ENCODE measurements at regions not wholly inside any gene's neighbourhood (a gene's known extent, or its start where the extent isn't known, plus 50 kb on each side); places are given as distances from the start of the nearest gene placed in this dataset.
"Not testable (repeated sequence)": the region's sequence is repeated elsewhere in the genome, so short reads cannot be mapped to it uniquely, and the experiment has no call there.

- peak; percentile 33 for DNase-seq (ENCODE audit: low read depth)
Measured at GRCh38 chr1:10941891-10942541, 70.4 kb upstream of the TARDBP start.

- DNase-seq (ENCODE audit: low read depth), result no peak
Measured at GRCh38 chr1:10942542-10942912, 69.9 kb upstream of the TARDBP start.

- no peak for DNase-seq (ENCODE audit: low read depth)
Measured at GRCh38 chr1:10943041-10943440, 69.4 kb upstream of the TARDBP start.

- no peak for DNase-seq (ENCODE audit: low read depth)
Measured at GRCh38 chr1:10943991-10944730, 68.3 kb upstream of the TARDBP start.

GRCh38 chr1:10945991-10946509 lies 66.4 kb upstream of the TARDBP start:
- no peak for DNase-seq (ENCODE audit: low read depth)

GRCh38 chr1:10947181-10947580 lies 65.3 kb upstream of the TARDBP start:
- no peak for DNase-seq (ENCODE audit: low read depth)

- DNase-seq (ENCODE audit: low read depth), result no peak
Measured at GRCh38 chr1:10947691-10948462, 64.6 kb upstream of the TARDBP start.

- DNase-seq (ENCODE audit: low read depth), result no peak
Measured at GRCh38 chr1:10948463-10948775, 64.0 kb upstream of the TARDBP start.

GRCh38 chr1:10950316-10951172 lies 61.9 kb upstream of the TARDBP start:
- DNase-seq (ENCODE audit: low read depth), result no peak

GRCh38 chr1:10951298-10951697 lies 61.2 kb upstream of the TARDBP start:
- DNase-seq (ENCODE audit: low read depth), result not testable (repeated sequence)

GRCh38 chr1:10951961-10952360 lies 60.5 kb upstream of the TARDBP start:
- DNase-seq (ENCODE audit: low read depth), result no peak

GRCh38 chr1:10953505-10954193 lies 58.8 kb upstream of the TARDBP start:
- DNase-seq (ENCODE audit: low read depth), result no peak

- DNase-seq (ENCODE audit: low read depth), result no peak
Measured at GRCh38 chr1:10957133-10957532, 55.3 kb upstream of the TARDBP start.

GRCh38 chr1:10958614-10959013 lies 53.8 kb upstream of the TARDBP start:
- no peak for DNase-seq (ENCODE audit: low read depth)

GRCh38 chr1:10960411-10961299 lies 51.8 kb upstream of the TARDBP start:
- DNase-seq (ENCODE audit: low read depth), result peak; percentile 65

GRCh38 chr1:10961300-10961833 lies 51.1 kb upstream of the TARDBP start:
- no peak for DNase-seq (ENCODE audit: low read depth)

- no peak for DNase-seq (ENCODE audit: low read depth)
Measured at GRCh38 chr1:10962483-10962882, 50.0 kb upstream of the TARDBP start.

All from stimulated activated CD4-positive, alpha-beta T cell treated with anti-CD3 and anti-CD28 coated beads, Interleukin-2, amount 100 ng/mL, for 4 hours (primary cell).